GM23338 (cell line): ENCODE measurements at regions not wholly inside any gene's neighbourhood (a gene's known extent, or its start where the extent isn't known, plus 50 kb on each side); places are given as distances from the start of the nearest gene placed in this dataset.

Experiments used
- ATAC-seq: fragments of 200-7000 bp; cut with Tn5 transposase; 3 replicates; pipeline ENCODE4 v1.9.1; 2020
- DNase-seq: peaks from one replicate; pipeline ENCODE4 v3.0.0-alpha.2; 2015; ENCODE audit warnings: low spot score
- H2AFZ ChIP-seq: fragments of 200-600 bp; sonication (generic); 2 replicates; pipeline ENCODE4 v1.8.0; 2016; ENCODE audit warnings: antibody characterized with exemption, mild to moderate bottlenecking, moderate library complexity
- H3F3A ChIP-seq: fragments of 200-600 bp; sonication (generic); replicated peaks from 2 replicates; pipeline ENCODE4 v1.8.0; 2017; ENCODE audit warnings: antibody characterized with exemption, mixed run types, low read depth
- H3K27ac ChIP-seq: fragments of 200-600 bp; sonication (generic); 2 replicates; pipeline ENCODE4 v1.6.1; 2016; ENCODE audit warnings: low read depth
- H3K27me3 ChIP-seq: fragments of 200-600 bp; sonication (generic); 2 replicates; pipeline ENCODE4 v1.8.0; 2016; ENCODE audit warnings: mild to moderate bottlenecking, mixed run types, moderate library complexity; ENCODE audit not compliant: insufficient read depth
- H3K36me3 ChIP-seq: fragments of 200-600 bp; sonication (generic); 2 replicates; pipeline ENCODE4 v1.8.0; 2016; ENCODE audit warnings: mild to moderate bottlenecking; ENCODE audit not compliant: insufficient read depth
- H3K4me1 ChIP-seq: fragments of 200-600 bp; sonication (generic); 2 replicates; pipeline ENCODE4 v1.8.0; 2016; ENCODE audit warnings: mild to moderate bottlenecking, moderate library complexity; ENCODE audit not compliant: insufficient read depth
- H3K4me2 ChIP-seq: fragments of 200-600 bp; sonication (generic); 2 replicates; pipeline ENCODE4 v1.7.1; 2017; ENCODE audit warnings: mixed run types
- H3K4me3 ChIP-seq: fragments of 200-600 bp; sonication (generic); 2 replicates; pipeline ENCODE4 v1.6.1; 2016; ENCODE audit warnings: mixed run types
- H3K79me2 ChIP-seq: fragments of 200-600 bp; sonication (generic); replicated peaks from 2 replicates; pipeline ENCODE4 v1.8.0; 2017; ENCODE audit warnings: mild to moderate bottlenecking; ENCODE audit not compliant: insufficient read depth
- H3K9me2 ChIP-seq: fragments of 200-600 bp; sonication (generic); 2 replicates; pipeline ENCODE4 v1.8.0; 2017; ENCODE audit not compliant: insufficient read depth
- H4K20me1 ChIP-seq: fragments of 200-600 bp; sonication (generic); replicated peaks from 2 replicates; pipeline ENCODE4 v1.8.0; 2017; ENCODE audit warnings: mild to moderate bottlenecking; ENCODE audit not compliant: insufficient read depth
- H3K27ac Mint-ChIP-seq: 2 replicates; pipeline ENCODE4 v1.8.0; 2020; ENCODE audit warnings: inconsistent platforms, mild to moderate bottlenecking, moderate library complexity, mixed read lengths
- H3K27me3 Mint-ChIP-seq: 3 replicates; pipeline ENCODE4 v1.8.0; 2022; ENCODE audit warnings: low read depth, mild to moderate bottlenecking, moderate library complexity, mixed read lengths, inconsistent platforms; ENCODE audit not compliant: insufficient read depth, poor library complexity
- H3K36me3 Mint-ChIP-seq: 3 replicates; pipeline ENCODE4 v1.8.0; 2021; ENCODE audit warnings: low read depth, mild to moderate bottlenecking, inconsistent platforms, moderate library complexity, mixed read lengths
- H3K4me1 Mint-ChIP-seq: 3 replicates; pipeline ENCODE4 v1.8.0; 2020; ENCODE audit warnings: mild to moderate bottlenecking, inconsistent platforms, mixed read lengths
- H3K4me3 Mint-ChIP-seq: 3 replicates; pipeline ENCODE4 v1.8.0; 2021; ENCODE audit warnings: moderate library complexity, mild to moderate bottlenecking, inconsistent platforms, mixed read lengths
- H3K9me3 Mint-ChIP-seq: 3 replicates; pipeline ENCODE4 v1.8.0; 2020; ENCODE audit warnings: moderate library complexity, mild to moderate bottlenecking, inconsistent platforms, mixed read lengths
- CREB1 ChIP-seq: fragments of 250-450 bp; sonication (Bioruptor Pico); IDR thresholded peaks from 2 replicates; pipeline ENCODE4 v1.5.0; 2020; ENCODE audit warnings: low read depth, mild to moderate bottlenecking, moderate library complexity
- CTCF ChIP-seq, 2 experiments: fragments of 200-600 bp in 1 of 2; sonication (generic) in 1 of 2; conservative IDR thresholded peaks; 2 replicates each; pipeline versions ENCODE4 v1.5.1 to v1.6.1; 2016 to 2017; ENCODE audit warnings: antibody characterized with exemption in 2 of 2, low read depth in 2 of 2, mild to moderate bottlenecking in 2 of 2, moderate library complexity in 1 of 2
- ETS1 ChIP-seq: IDR thresholded peaks from 2 replicates; pipeline ENCODE4 v1.6.1; 2016; ENCODE audit warnings: antibody characterized with exemption
- EZH2 ChIP-seq: fragments of 200-600 bp; sonication (generic); IDR thresholded peaks from one replicate; pipeline ENCODE4 v1.8.0; 2017; ENCODE audit warnings: antibody characterized with exemption, mild to moderate bottlenecking, low read depth; ENCODE audit not compliant: unreplicated experiment
- JUNB ChIP-seq: IDR thresholded peaks from one replicate; pipeline ENCODE4 v1.6.1; 2016; ENCODE audit warnings: antibody characterized with exemption; ENCODE audit not compliant: unreplicated experiment
- NANOG ChIP-seq: IDR thresholded peaks from 2 replicates; pipeline ENCODE4 v1.6.1; 2016; ENCODE audit warnings: antibody characterized with exemption, borderline replicate concordance
- REST ChIP-seq: IDR thresholded peaks from one replicate; pipeline ENCODE4 v1.6.1; 2018; ENCODE audit warnings: antibody characterized with exemption; ENCODE audit not compliant: unreplicated experiment
- STAT1 ChIP-seq: IDR thresholded peaks from one replicate; pipeline ENCODE4 v1.6.1; 2016; ENCODE audit warnings: antibody characterized with exemption; ENCODE audit not compliant: unreplicated experiment
- ZNF331 ChIP-seq: fragments of 250-450 bp; sonication (Bioruptor Pico); IDR thresholded peaks from 2 replicates; pipeline ENCODE4 v1.5.0; 2020; ENCODE audit warnings: low read depth, mild to moderate bottlenecking, moderate library complexity

GRCh38 chr4:130424211-130424610 lies 1328.3 kb downstream of the C4orf33 start (continued):
- no peak for TF ChIP-seq ETS1

- Mint-ChIP-seq H3K27me3 (no peaks in the 10 kb centered on the region), H3K36me3 (peaks cover 4% of the 10 kb centered on the region; the same call in 2 of the 3 replicates), H3K9me3 (peaks cover 8% of the 10 kb centered on the region), H3K27ac (no peak overlapping the region), H3K4me1 (no peaks in the 10 kb centered on the region), H3K4me3 (no peak overlapping the region)
- Histone ChIP-seq H3K79me2 (no peaks in the 10 kb centered on the region), H2AFZ (no peak overlapping the region), H3K27ac (no peak overlapping the region), H3K4me2 (no peak overlapping the region), H4K20me1 (no peaks in the 10 kb centered on the region), H3K9me2 (no peaks in the 10 kb centered on the region), H3K27me3 (no peaks in the 10 kb centered on the region), H3K4me3 (no peak overlapping the region), H3F3A (no peaks in the 10 kb centered on the region), H3K36me3 (no peaks in the 10 kb centered on the region), H3K4me1 (no peaks in the 10 kb centered on the region)
- no peak for DNase-seq
- TF ChIP-seq ETS1 = no peak
- TF ChIP-seq NANOG = no peak
- no peak for TF ChIP-seq CTCF (conservative IDR thresholded peaks at IDR 0.05; ENCODE audit: low read depth in 2 of 2)
- no peak for TF ChIP-seq EZH2
- no peak for TF ChIP-seq STAT1
- no peak for TF ChIP-seq ZNF331 (CRISPR knock-in tag)
- ATAC-seq = no peak
Measured at GRCh38 chr4:130432289-130432688, 1336.3 kb downstream of the C4orf33 start.

GRCh38 chr4:130449741-130450140 lies 1353.8 kb downstream of the C4orf33 start:
- peaks cover 19% of the 10 kb centered on the region; the same call in 1 of the 3 replicates for H3K36me3 Mint-ChIP-seq
- no peak overlapping the region for H3K4me3 Mint-ChIP-seq
- no peaks in the 10 kb centered on the region for H3K27me3 ChIP-seq
- H3K27ac Mint-ChIP-seq = no peak overlapping the region
- no peaks in the 10 kb centered on the region for H3K79me2 ChIP-seq
- H4K20me1 ChIP-seq = no peaks in the 10 kb centered on the region
- ATAC-seq (no peak), DNase-seq (no peak)
- no peaks in the 10 kb centered on the region for H3K36me3 ChIP-seq
- peaks cover 20% of the 10 kb centered on the region for H3K9me3 Mint-ChIP-seq
- no peak overlapping the region for H3K4me2 ChIP-seq
- H3K27ac ChIP-seq = no peak overlapping the region
- H3K4me1 ChIP-seq = no peaks in the 10 kb centered on the region
- H3F3A ChIP-seq = no peaks in the 10 kb centered on the region
- no peaks in the 10 kb centered on the region for H3K4me1 Mint-ChIP-seq
- no peak overlapping the region for H2AFZ ChIP-seq
- H3K4me3 ChIP-seq = no peak overlapping the region
- H3K27me3 Mint-ChIP-seq = no peaks in the 10 kb centered on the region
- H3K9me2 ChIP-seq = no peaks in the 10 kb centered on the region
- no peak for TF ChIP-seq CREB1 (CRISPR knock-in tag)
- TF ChIP-seq EZH2 = no peak
- no peak for TF ChIP-seq REST
- TF ChIP-seq STAT1 = no peak
- TF ChIP-seq JUNB = no peak
